ENCODE measurements at regions not wholly inside any gene's neighbourhood (a gene's known extent, or its start where the extent isn't known, plus 50 kb on each side); places are given as distances from the start of the nearest gene placed in this dataset.
"Not testable (repeated sequence)": the region's sequence is repeated elsewhere in the genome, so short reads cannot be mapped to it uniquely, and the experiment has no call there.

GRCh38 chr10:3653303-3653702, 131.7 kb downstream of the KLF6 start:
- TF ChIP-seq, protein P1, sequence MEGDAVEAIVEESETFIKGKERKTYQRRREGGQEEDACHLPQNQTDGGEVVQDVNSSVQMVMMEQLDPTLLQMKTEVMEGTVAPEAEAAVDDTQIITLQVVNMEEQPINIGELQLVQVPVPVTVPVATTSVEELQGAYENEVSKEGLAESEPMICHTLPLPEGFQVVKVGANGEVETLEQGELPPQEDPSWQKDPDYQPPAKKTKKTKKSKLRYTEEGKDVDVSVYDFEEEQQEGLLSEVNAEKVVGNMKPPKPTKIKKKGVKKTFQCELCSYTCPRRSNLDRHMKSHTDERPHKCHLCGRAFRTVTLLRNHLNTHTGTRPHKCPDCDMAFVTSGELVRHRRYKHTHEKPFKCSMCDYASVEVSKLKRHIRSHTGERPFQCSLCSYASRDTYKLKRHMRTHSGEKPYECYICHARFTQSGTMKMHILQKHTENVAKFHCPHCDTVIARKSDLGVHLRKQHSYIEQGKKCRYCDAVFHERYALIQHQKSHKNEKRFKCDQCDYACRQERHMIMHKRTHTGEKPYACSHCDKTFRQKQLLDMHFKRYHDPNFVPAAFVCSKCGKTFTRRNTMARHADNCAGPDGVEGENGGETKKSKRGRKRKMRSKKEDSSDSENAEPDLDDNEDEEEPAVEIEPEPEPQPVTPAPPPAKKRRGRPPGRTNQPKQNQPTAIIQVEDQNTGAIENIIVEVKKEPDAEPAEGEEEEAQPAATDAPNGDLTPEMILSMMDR (conservative IDR thresholded peaks at IDR 0.05; ENCODE audit: low read length): not testable (repeated sequence)
- not testable (repeated sequence) for TF ChIP-seq EZH2phosphoT487 (IDR thresholded peaks at IDR 0.05; ENCODE audit: borderline replicate concordance)
